ENCODE measurements at regions not wholly inside any gene's neighbourhood (a gene's known extent, or its start where the extent isn't known, plus 50 kb on each side); places are given as distances from the start of the nearest gene placed in this dataset.

DNA sequence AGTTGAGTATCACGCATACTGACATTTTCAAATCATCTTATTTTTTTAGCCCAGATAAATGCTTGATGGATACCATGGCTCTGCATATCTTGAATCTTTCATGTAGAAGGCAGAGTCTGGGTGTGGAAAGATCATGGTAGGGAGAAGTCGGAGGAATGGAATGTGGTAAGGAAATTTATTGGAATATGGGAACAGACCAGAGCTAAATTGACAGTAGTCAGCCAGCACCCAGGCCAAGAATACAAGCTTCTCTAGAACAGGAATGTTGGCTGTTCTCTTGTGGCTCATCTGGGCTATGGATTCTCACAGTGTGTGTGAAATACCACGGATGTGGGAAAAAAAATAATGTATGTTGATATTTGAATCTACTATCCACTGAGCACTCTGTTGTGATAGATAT is 305.7 kb upstream of the COL8A1 start:
- no peaks in the 10 kb centered on the region for H3K9me3 Mint-ChIP-seq (ENCODE audit: insufficient read depth)
- no peaks in the 10 kb centered on the region for H3K27me3 Mint-ChIP-seq (ENCODE audit: low read depth)
- DNase-seq (no peak), ATAC-seq (no peak)
- ChIA-PET POLR2A (no interaction called here), CTCF (no interaction called here)
- no peak overlapping the region for H3K4me3 Mint-ChIP-seq
- no peaks in the 10 kb centered on the region for H3K36me3 Mint-ChIP-seq (ENCODE audit: low read depth)
- no peaks in the 10 kb centered on the region for H3K4me1 Mint-ChIP-seq (ENCODE audit: low read depth)
- no peak overlapping the region for H3K27ac Mint-ChIP-seq

- ChIA-PET CTCF (no interaction called here), POLR2A (no interaction called here)
- DNase-seq, result no peak
- Mint-ChIP-seq H3K36me3 (ENCODE audit: low read depth) (no peaks in the 10 kb centered on the region), H3K27me3 (ENCODE audit: low read depth) (no peaks in the 10 kb centered on the region), H3K9me3 (ENCODE audit: insufficient read depth) (no peaks in the 10 kb centered on the region), H3K4me1 (ENCODE audit: low read depth) (no peaks in the 10 kb centered on the region), H3K4me3 (no peak overlapping the region), H3K27ac (no peak overlapping the region)
- no peak for ATAC-seq
These were observed 306.1 kb upstream of the COL8A1 start for GRCh38 chr3:99332276-99332675.

GRCh38 chr3:99330924-99331532 is 307.4 kb upstream of the COL8A1 start:
- Mint-ChIP-seq H3K9me3 (ENCODE audit: insufficient read depth) (no peaks in the 10 kb centered on the region), H3K27me3 (ENCODE audit: low read depth) (no peaks in the 10 kb centered on the region)
- ATAC-seq, result no peak

DNA sequence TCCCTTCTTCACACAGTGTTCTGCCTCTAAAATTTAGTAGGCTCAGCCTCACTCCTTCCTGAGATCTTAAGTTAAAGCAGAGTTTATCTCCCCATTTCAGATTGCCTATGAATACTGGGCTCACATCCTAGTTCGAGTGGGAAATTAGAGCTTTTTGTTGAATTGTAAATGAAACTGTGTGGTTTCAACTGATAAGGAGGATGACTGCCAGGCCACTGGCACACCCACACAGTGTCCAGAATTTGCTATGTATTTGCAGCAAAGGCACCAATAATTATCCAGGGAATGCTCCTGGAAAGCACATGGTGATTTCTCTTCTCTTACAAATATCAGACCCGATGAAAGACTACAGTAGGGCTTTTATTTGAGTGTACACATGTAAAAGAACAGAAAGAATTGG is 308.1 kb upstream of the COL8A1 start:
- no peaks in the 10 kb centered on the region for H3K27me3 Mint-ChIP-seq (ENCODE audit: low read depth)
- ATAC-seq (no peak), DNase-seq (no peak)
- H3K36me3 Mint-ChIP-seq (ENCODE audit: low read depth), result no peaks in the 10 kb centered on the region
- POLR2A ChIA-PET, result no interaction called here
- H3K27ac Mint-ChIP-seq, result no peak overlapping the region
- H3K4me3 Mint-ChIP-seq, result no peak overlapping the region
- CTCF ChIA-PET, result no interaction called here
- no peaks in the 10 kb centered on the region for H3K4me1 Mint-ChIP-seq (ENCODE audit: low read depth)
- H3K9me3 Mint-ChIP-seq (ENCODE audit: insufficient read depth), result no peaks in the 10 kb centered on the region

More at GRCh38 chr3:99330924-99331532, 307.4 kb upstream of the COL8A1 start:
- H3K4me1 Mint-ChIP-seq (ENCODE audit: low read depth), result no peaks in the 10 kb centered on the region
- H3K27ac Mint-ChIP-seq, result no peak overlapping the region
- H3K36me3 Mint-ChIP-seq (ENCODE audit: low read depth), result no peaks in the 10 kb centered on the region
- no peak overlapping the region for H3K4me3 Mint-ChIP-seq
- ChIA-PET CTCF (no interaction called here), POLR2A (no interaction called here)
- DNase-seq, result no peak

- Mint-ChIP-seq H3K4me1 (ENCODE audit: low read depth) (no peaks in the 10 kb centered on the region), H3K27ac (no peak overlapping the region), H3K9me3 (ENCODE audit: insufficient read depth) (no peaks in the 10 kb centered on the region), H3K4me3 (no peak overlapping the region), H3K27me3 (ENCODE audit: low read depth) (no peaks in the 10 kb centered on the region), H3K36me3 (ENCODE audit: low read depth) (no peaks in the 10 kb centered on the region)
- no peak for ATAC-seq
- no peak for DNase-seq
- ChIA-PET CTCF (no interaction called here), POLR2A (no interaction called here)
These were observed 313.0 kb upstream of the COL8A1 start for GRCh38 chr3:99325402-99325801.

- POLR2A ChIA-PET, result no interaction called here
- no peak for DNase-seq
- CTCF ChIA-PET, result no interaction called here
- Mint-ChIP-seq H3K27ac (no peak overlapping the region), H3K4me3 (no peak overlapping the region), H3K36me3 (ENCODE audit: low read depth) (no peaks in the 10 kb centered on the region), H3K4me1 (ENCODE audit: low read depth) (no peaks in the 10 kb centered on the region), H3K27me3 (ENCODE audit: low read depth) (no peaks in the 10 kb centered on the region), H3K9me3 (ENCODE audit: insufficient read depth) (no peaks in the 10 kb centered on the region)
- no peak for ATAC-seq
These were observed 313.7 kb upstream of the COL8A1 start for GRCh38 chr3:99324636-99325203.

- H3K4me3 Mint-ChIP-seq, result no peak overlapping the region
- ChIA-PET CTCF (no interaction called here), POLR2A (no interaction called here)
- no peaks in the 10 kb centered on the region for H3K36me3 Mint-ChIP-seq (ENCODE audit: low read depth)
- no peaks in the 10 kb centered on the region for H3K4me1 Mint-ChIP-seq (ENCODE audit: low read depth)
- no peaks in the 10 kb centered on the region for H3K27me3 Mint-ChIP-seq (ENCODE audit: low read depth)
- H3K27ac Mint-ChIP-seq, result no peak overlapping the region
- no peaks in the 10 kb centered on the region for H3K9me3 Mint-ChIP-seq (ENCODE audit: insufficient read depth)
- ATAC-seq, result no peak
- DNase-seq, result no peak
These were observed 314.5 kb upstream of the COL8A1 start for GRCh38 chr3:99323940-99324339.

DNA sequence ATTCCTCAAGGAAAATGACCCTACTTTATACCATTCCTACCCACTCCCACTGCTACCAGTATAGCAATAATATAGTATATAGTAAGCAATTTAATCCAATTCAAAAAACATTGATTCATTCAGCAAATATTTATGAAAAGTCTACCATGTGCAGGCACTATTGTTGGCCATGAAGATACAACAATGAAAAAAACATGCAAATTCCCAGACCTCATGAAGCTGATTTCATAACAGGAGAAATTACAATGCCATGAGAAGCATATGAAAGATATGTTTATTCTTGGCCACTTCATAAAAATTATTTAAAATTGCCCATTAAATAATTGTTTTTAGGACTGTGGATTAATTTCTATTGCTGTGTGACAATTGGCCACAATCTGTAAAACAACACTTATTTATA is 315.8 kb upstream of the COL8A1 start:
- ATAC-seq (no peak), DNase-seq (no peak)
- ChIA-PET POLR2A (no interaction called here), CTCF (no interaction called here)
- H3K4me3 Mint-ChIP-seq, result no peak overlapping the region
- no peaks in the 10 kb centered on the region for H3K36me3 Mint-ChIP-seq (ENCODE audit: low read depth)
- H3K9me3 Mint-ChIP-seq (ENCODE audit: insufficient read depth), result no peaks in the 10 kb centered on the region
- no peaks in the 10 kb centered on the region for H3K4me1 Mint-ChIP-seq (ENCODE audit: low read depth)
- no peaks in the 10 kb centered on the region for H3K27me3 Mint-ChIP-seq (ENCODE audit: low read depth)
- H3K27ac Mint-ChIP-seq, result no peak overlapping the region

- Mint-ChIP-seq H3K9me3 (ENCODE audit: insufficient read depth) (no peaks in the 10 kb centered on the region), H3K27me3 (ENCODE audit: low read depth) (no peaks in the 10 kb centered on the region), H3K36me3 (ENCODE audit: low read depth) (no peaks in the 10 kb centered on the region), H3K4me3 (no peak overlapping the region), H3K4me1 (ENCODE audit: low read depth) (no peaks in the 10 kb centered on the region), H3K27ac (no peak overlapping the region)
- DNase-seq (no peak), ATAC-seq (no peak)
- ChIA-PET CTCF (no interaction called here), POLR2A (no interaction called here)
These were observed 317.1 kb upstream of the COL8A1 start for GRCh38 chr3:99321261-99321660.

DNA sequence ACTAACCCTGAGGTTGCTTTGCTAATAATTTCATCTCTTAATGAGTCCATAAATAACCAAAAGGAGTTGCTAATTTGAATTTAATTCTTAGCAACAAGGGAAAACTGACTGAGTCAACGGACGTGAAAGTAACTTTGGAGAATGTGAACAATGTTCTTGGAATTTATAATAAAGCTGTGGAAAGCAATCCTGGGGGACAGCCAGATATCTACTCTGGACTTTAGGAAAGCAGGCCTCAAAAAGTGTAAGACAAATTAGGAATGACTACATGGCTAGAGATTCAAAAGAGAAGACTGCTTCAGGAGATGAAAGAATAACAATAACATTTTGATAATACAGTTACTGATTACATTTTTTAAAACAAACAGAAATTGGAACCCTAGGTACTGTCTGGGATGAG is 318.4 kb upstream of the COL8A1 start:
- POLR2A ChIA-PET, result no interaction called here
- H3K4me1 Mint-ChIP-seq (ENCODE audit: low read depth), result no peaks in the 10 kb centered on the region
- H3K27ac Mint-ChIP-seq, result no peak overlapping the region
- no peaks in the 10 kb centered on the region for H3K36me3 Mint-ChIP-seq (ENCODE audit: low read depth)
- H3K27me3 Mint-ChIP-seq (ENCODE audit: low read depth), result no peaks in the 10 kb centered on the region
- no peak for ATAC-seq
- CTCF ChIA-PET, result no interaction called here
- DNase-seq, result no peak
- no peak overlapping the region for H3K4me3 Mint-ChIP-seq
- no peaks in the 10 kb centered on the region for H3K9me3 Mint-ChIP-seq (ENCODE audit: insufficient read depth)

DNA sequence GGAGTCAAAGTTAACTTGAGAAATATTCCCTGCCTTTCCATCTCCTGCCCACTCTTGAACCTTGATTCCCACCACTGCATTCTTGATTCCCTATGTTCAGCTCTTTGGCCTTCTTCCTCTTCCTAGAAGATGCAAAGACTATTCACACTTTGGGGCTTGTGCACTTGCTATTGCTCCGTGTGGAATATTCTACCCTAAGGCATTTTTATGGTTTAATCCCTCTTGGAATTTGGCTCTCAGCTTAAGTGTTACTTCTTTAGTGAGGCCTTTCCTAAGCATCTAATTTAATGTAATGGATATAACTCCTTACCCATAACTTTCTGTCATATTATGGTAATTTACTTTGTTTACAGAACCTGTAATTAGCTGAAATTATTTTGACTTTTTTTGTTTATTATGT is 318.9 kb upstream of the COL8A1 start:
- no peaks in the 10 kb centered on the region for H3K27me3 Mint-ChIP-seq (ENCODE audit: low read depth)
- H3K4me1 Mint-ChIP-seq (ENCODE audit: low read depth), result no peaks in the 10 kb centered on the region
- H3K9me3 Mint-ChIP-seq (ENCODE audit: insufficient read depth), result no peaks in the 10 kb centered on the region
- no peaks in the 10 kb centered on the region for H3K36me3 Mint-ChIP-seq (ENCODE audit: low read depth)
- H3K27ac Mint-ChIP-seq, result no peak overlapping the region
- ATAC-seq (no peak), DNase-seq (no peak)
- no peak overlapping the region for H3K4me3 Mint-ChIP-seq
- ChIA-PET CTCF (no interaction called here), POLR2A (no interaction called here)

DNA sequence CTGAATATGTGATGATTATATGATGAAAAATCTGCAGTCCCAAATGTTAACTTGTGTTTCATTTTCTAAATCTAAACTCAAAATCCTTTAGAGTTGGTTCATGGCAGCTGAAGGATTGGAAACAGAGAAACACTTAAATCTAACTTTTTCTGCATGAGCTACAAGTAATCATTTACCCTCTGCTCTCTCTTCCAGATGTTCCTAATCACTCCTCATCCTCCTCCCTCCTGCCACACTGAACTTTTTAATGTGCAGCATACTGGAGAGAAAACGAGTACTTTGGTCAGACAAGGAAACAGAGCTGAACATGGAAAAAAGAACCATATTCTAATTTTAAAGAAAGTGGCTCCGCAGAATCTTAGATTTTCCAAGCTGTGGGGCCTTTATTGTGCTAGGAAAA is 321.2 kb upstream of the COL8A1 start:
- CTCF ChIA-PET, result no interaction called here
- no peaks in the 10 kb centered on the region for H3K27me3 Mint-ChIP-seq (ENCODE audit: low read depth)
- H3K4me3 Mint-ChIP-seq, result no peak overlapping the region
- DNase-seq, result no peak
- no peak overlapping the region for H3K27ac Mint-ChIP-seq
- H3K9me3 Mint-ChIP-seq (ENCODE audit: insufficient read depth), result no peaks in the 10 kb centered on the region
- no peaks in the 10 kb centered on the region for H3K4me1 Mint-ChIP-seq (ENCODE audit: low read depth)
- no peak for ATAC-seq
- no peaks in the 10 kb centered on the region for H3K36me3 Mint-ChIP-seq (ENCODE audit: low read depth)
- POLR2A ChIA-PET, result no interaction called here

DNA sequence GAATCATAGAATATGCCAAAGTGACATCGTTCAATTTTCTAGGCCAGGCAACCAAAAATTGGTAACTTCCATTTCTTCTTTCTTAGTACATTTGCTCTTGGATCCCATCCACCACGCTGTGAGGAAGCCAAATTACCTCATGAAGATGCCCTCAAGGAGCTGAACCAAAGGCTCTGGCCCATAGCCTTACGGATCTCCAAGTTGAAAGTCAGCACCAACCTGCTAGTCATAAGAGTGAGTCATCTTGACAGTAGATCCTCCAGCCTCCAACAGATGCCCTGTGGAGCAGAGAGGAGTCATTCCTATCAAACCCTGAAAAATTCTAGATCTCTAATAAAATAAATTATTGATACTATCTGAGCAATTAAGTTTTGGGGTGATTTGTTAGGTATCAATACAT is 322.5 kb upstream of the COL8A1 start:
- Mint-ChIP-seq H3K9me3 (ENCODE audit: insufficient read depth) (no peaks in the 10 kb centered on the region), H3K4me1 (ENCODE audit: low read depth) (no peaks in the 10 kb centered on the region), H3K4me3 (no peak overlapping the region), H3K27ac (no peak overlapping the region), H3K27me3 (ENCODE audit: low read depth) (no peaks in the 10 kb centered on the region), H3K36me3 (ENCODE audit: low read depth) (no peaks in the 10 kb centered on the region)
- DNase-seq, result no peak
- CTCF ChIA-PET, result no interaction called here
- no peak for ATAC-seq
- POLR2A ChIA-PET, result no interaction called here
